H1 (cell line): ENCODE measurements at regions not wholly inside any gene's neighbourhood (a gene's known extent, or its start where the extent isn't known, plus 50 kb on each side); places are given as distances from the start of the nearest gene placed in this dataset.

ENCODE experiments used
- EZH2 ChIP-seq: fragments of 200-600 bp; sonication (generic); IDR thresholded peaks from 2 replicates; pipeline ENCODE4 v1.7.1; 2012; ENCODE audit warnings: low read depth, mild to moderate bottlenecking, moderate library complexity, low read length, inconsistent platforms; ENCODE audit not compliant: severe bottlenecking
- FOSL1 ChIP-seq: IDR thresholded peaks from 2 replicates; pipeline ENCODE4 v1.6.1; 2011; ENCODE audit warnings: mild to moderate bottlenecking, low read depth, low read length, moderate library complexity; ENCODE audit not compliant: insufficient read depth
- HDAC6 ChIP-seq: IDR thresholded peaks from one replicate; pipeline ENCODE4 v1.7.1; 2012; ENCODE audit warnings: low read depth, mild to moderate bottlenecking, inconsistent platforms, low read length, moderate library complexity
- JUND ChIP-seq: IDR thresholded peaks from 2 replicates; pipeline ENCODE4 v1.6.1; 2011; ENCODE audit warnings: mild to moderate bottlenecking, improper control_type of control experiment, low read length
- NRF1 ChIP-seq: IDR thresholded peaks from 2 replicates; pipeline ENCODE4 v1.6.1; 2011; ENCODE audit warnings: mild to moderate bottlenecking, low read depth, low read length, improper control_type of control experiment
- POLR2A ChIP-seq, 2 experiments: IDR thresholded peaks; 1 replicate in 1 of 2; 2 replicates in 1 of 2; pipeline ENCODE4 v1.6.1; 2011; ENCODE audit warnings: low read depth in 2 of 2, low read length in 2 of 2, mild to moderate bottlenecking in 2 of 2; ENCODE audit errors: control extremely low read depth in 1 of 2
- SP1 ChIP-seq: IDR thresholded peaks from 2 replicates; pipeline ENCODE4 v1.6.1; 2011; ENCODE audit warnings: low read depth, low read length
- TAF1 ChIP-seq: IDR thresholded peaks from 2 replicates; pipeline ENCODE4 v1.6.1; 2011; ENCODE audit warnings: mild to moderate bottlenecking, low read depth, low read length
- TAF7 ChIP-seq: optimal IDR thresholded peaks from 2 replicates; pipeline ENCODE3; 2011; ENCODE audit warnings: low read depth, mild to moderate bottlenecking, inconsistent platforms, low read length, moderate library complexity, borderline replicate concordance
- TCF12 ChIP-seq: IDR thresholded peaks from 2 replicates; pipeline ENCODE4 v1.6.1; 2011; ENCODE audit warnings: low read depth, mild to moderate bottlenecking, low read length
- TF ChIP-seq, protein P1 (sequence below): IDR thresholded peaks from 2 replicates; pipeline ENCODE4 v1.6.1; 2011; ENCODE audit warnings: low read depth, mild to moderate bottlenecking, low read length; ENCODE audit not compliant: insufficient read depth
- TF ChIP-seq, protein P2 (sequence below), 3 experiments: IDR thresholded peaks; 1 replicate in 2 of 3; 2 replicates in 1 of 3; pipeline versions ENCODE4 v1.5.1 to v1.6.1; 2011; ENCODE audit warnings: low read length in 3 of 3, mild to moderate bottlenecking in 3 of 3, inconsistent platforms in 2 of 3, low read depth in 1 of 3, moderate library complexity in 1 of 3; ENCODE audit not compliant: insufficient read depth in 1 of 3; ENCODE audit errors: control extremely low read depth in 1 of 3
- TF ChIP-seq, protein P3 (sequence below): IDR thresholded peaks from 2 replicates; pipeline ENCODE4 v1.6.1; 2012; ENCODE audit warnings: inconsistent platforms

DNA sequence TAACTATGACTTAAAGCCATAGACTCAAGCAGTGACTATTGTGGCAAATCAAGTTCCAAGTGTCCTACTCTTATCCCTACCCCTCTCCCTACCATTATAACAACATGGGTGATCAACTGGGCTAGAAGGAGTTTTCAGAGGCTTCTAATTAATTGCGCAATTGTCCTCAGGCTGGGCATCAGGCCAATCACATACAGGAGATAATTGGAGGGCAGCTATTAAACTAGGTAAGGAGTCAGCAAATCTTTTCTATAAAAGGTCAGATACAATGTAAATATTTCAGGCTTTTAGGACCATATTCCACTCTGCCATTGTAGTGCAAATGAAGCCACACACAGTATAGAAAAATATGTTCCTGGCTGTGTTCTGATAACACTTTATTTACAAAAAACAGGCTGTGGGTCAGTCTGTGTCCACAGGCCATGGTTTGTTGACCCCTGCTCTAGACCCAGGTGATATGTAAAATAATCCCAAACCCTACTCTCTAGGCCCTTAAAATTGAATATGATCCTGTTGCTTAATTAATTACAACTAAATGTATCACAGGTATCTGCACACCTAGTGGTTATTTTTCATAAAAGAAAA, 141.4 kb upstream of the PIK3R1 start:
- TF ChIP-seq, protein P1, sequence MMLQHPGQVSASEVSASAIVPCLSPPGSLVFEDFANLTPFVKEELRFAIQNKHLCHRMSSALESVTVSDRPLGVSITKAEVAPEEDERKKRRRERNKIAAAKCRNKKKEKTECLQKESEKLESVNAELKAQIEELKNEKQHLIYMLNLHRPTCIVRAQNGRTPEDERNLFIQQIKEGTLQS = no peak
- TF ChIP-seq EZH2 (no peak), TAF7 (no peak), FOSL1 (no peak), JUND (no peak), SP1 (no peak), HDAC6 (no peak), NRF1 (no peak), POLR2A (IDR thresholded peaks at IDR 0.05; ENCODE audit: control extremely low read depth in 1 of 2, low read depth in 2 of 2, low read length in 2 of 2) (no peak), TAF1 (no peak), TCF12 (no peak)
- TF ChIP-seq, protein P2, sequence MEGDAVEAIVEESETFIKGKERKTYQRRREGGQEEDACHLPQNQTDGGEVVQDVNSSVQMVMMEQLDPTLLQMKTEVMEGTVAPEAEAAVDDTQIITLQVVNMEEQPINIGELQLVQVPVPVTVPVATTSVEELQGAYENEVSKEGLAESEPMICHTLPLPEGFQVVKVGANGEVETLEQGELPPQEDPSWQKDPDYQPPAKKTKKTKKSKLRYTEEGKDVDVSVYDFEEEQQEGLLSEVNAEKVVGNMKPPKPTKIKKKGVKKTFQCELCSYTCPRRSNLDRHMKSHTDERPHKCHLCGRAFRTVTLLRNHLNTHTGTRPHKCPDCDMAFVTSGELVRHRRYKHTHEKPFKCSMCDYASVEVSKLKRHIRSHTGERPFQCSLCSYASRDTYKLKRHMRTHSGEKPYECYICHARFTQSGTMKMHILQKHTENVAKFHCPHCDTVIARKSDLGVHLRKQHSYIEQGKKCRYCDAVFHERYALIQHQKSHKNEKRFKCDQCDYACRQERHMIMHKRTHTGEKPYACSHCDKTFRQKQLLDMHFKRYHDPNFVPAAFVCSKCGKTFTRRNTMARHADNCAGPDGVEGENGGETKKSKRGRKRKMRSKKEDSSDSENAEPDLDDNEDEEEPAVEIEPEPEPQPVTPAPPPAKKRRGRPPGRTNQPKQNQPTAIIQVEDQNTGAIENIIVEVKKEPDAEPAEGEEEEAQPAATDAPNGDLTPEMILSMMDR (IDR thresholded peaks at IDR 0.05; ENCODE audit: control extremely low read depth in 1 of 3, insufficient read depth in 1 of 3, low read depth in 1 of 3, low read length in 3 of 3) = no peak
- TF ChIP-seq, protein P3, sequence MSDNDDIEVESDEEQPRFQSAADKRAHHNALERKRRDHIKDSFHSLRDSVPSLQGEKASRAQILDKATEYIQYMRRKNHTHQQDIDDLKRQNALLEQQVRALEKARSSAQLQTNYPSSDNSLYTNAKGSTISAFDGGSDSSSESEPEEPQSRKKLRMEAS = no peak
